SK-N-SH treated with all-trans-retinoic acid at 6 μM for 48 hours (cell line): ENCODE measurements at regions not wholly inside any gene's neighbourhood (a gene's known extent, or its start where the extent isn't known, plus 50 kb on each side); places are given as distances from the start of the nearest gene placed in this dataset.

Experiments used
- ATAC-seq: fragments of 200-7000 bp; cut with Tn5 transposase; 3 replicates; pipeline ENCODE4 v1.9.1; 2020; ENCODE audit warnings: mild to moderate bottlenecking, moderate library complexity
- ARNTL ChIP-seq: fragments of 450-650 bp; formaldehyde crosslinking; IDR thresholded peaks from 2 replicates; pipeline ENCODE4 v1.5.0; 2020; ENCODE audit warnings: low read depth, mild to moderate bottlenecking, moderate library complexity, borderline replicate concordance
- BACH2 ChIP-seq: fragments of 250-450 bp; sonication (Bioruptor Pico); IDR thresholded peaks from 2 replicates; pipeline ENCODE4 v1.9.0; 2021; ENCODE audit warnings: mild to moderate bottlenecking, borderline replicate concordance
- CREB5 ChIP-seq: fragments of 250-450 bp; sonication (Bioruptor Pico); IDR thresholded peaks from 2 replicates; pipeline ENCODE4 v1.5.1; 2020; ENCODE audit warnings: low read depth, mild to moderate bottlenecking, moderate library complexity
- CSDC2 ChIP-seq: fragments of 250-450 bp; sonication (Bioruptor Pico); IDR thresholded peaks from 2 replicates; pipeline ENCODE4 v1.5.0; 2020; ENCODE audit warnings: mild to moderate bottlenecking, moderate library complexity
- CSRNP3 ChIP-seq: fragments of 250-450 bp; sonication (Bioruptor Pico); IDR thresholded peaks from 2 replicates; pipeline ENCODE4 v1.5.1; 2021; ENCODE audit warnings: mild to moderate bottlenecking, moderate library complexity
- ESRRG ChIP-seq: fragments of 250-450 bp; sonication (Bioruptor Pico); IDR thresholded peaks from 2 replicates; pipeline ENCODE4 v1.6.1; 2021; ENCODE audit warnings: mild to moderate bottlenecking
- GLIS3 ChIP-seq: fragments of 250-450 bp; sonication (Bioruptor Pico); IDR thresholded peaks from 2 replicates; pipeline ENCODE4 v1.5.0; 2020; ENCODE audit warnings: mild to moderate bottlenecking, moderate library complexity
- ISL1 ChIP-seq: fragments of 250-450 bp; sonication (Bioruptor Pico); IDR thresholded peaks from 2 replicates; pipeline ENCODE4 v2.1.2; 2022; ENCODE audit warnings: mild to moderate bottlenecking, moderate library complexity
- OSR1 ChIP-seq: fragments of 250-450 bp; sonication (Bioruptor Pico); IDR thresholded peaks from 2 replicates; pipeline ENCODE4 v1.8.0; 2022; ENCODE audit warnings: moderate library complexity, mild to moderate bottlenecking, inconsistent platforms
- PATZ1 ChIP-seq: fragments of 250-450 bp; sonication (Bioruptor Pico); IDR thresholded peaks from 2 replicates; pipeline ENCODE4 v1.8.0; 2020; ENCODE audit warnings: mild to moderate bottlenecking, moderate library complexity, borderline replicate concordance
- POU6F1 ChIP-seq: fragments of 250-450 bp; sonication (Bioruptor Pico); IDR thresholded peaks from 2 replicates; pipeline ENCODE4 v1.8.0; 2021; ENCODE audit warnings: low read depth, mild to moderate bottlenecking, moderate library complexity, borderline replicate concordance
- PPARA ChIP-seq: fragments of 250-450 bp; sonication (Bioruptor Pico); IDR thresholded peaks from 2 replicates; pipeline ENCODE4 v1.5.0; 2020; ENCODE audit warnings: mild to moderate bottlenecking, borderline replicate concordance
- RARB ChIP-seq: fragments of 250-450 bp; sonication (Bioruptor Pico); IDR thresholded peaks from 2 replicates; pipeline ENCODE4 v1.8.0; 2021; ENCODE audit warnings: mild to moderate bottlenecking, moderate library complexity
- TSHZ2 ChIP-seq: fragments of 250-450 bp; sonication (Bioruptor Pico); IDR thresholded peaks from 2 replicates; pipeline ENCODE4 v1.5.0; 2020; ENCODE audit warnings: mild to moderate bottlenecking, moderate library complexity
- ZC3H10 ChIP-seq: fragments of 250-450 bp; sonication (Bioruptor Pico); IDR thresholded peaks from 2 replicates; pipeline ENCODE4 v1.5.1; 2021; ENCODE audit warnings: mild to moderate bottlenecking, moderate library complexity
- ZFP3 ChIP-seq: fragments of 250-450 bp; sonication (Bioruptor Pico); IDR thresholded peaks from 2 replicates; pipeline ENCODE4 v1.5.0; 2020; ENCODE audit warnings: mild to moderate bottlenecking, moderate library complexity
- ZFP30 ChIP-seq: fragments of 450-650 bp; formaldehyde crosslinking; IDR thresholded peaks from 2 replicates; pipeline ENCODE4 v1.5.0; 2022; ENCODE audit warnings: mild to moderate bottlenecking, moderate library complexity
- ZNF565 ChIP-seq: fragments of 450-650 bp; formaldehyde crosslinking; conservative IDR thresholded peaks from 2 replicates; pipeline ENCODE4 v1.5.0; 2020; ENCODE audit warnings: low read depth, mild to moderate bottlenecking, moderate library complexity
- ZNF70 ChIP-seq: fragments of 450-650 bp; formaldehyde crosslinking; IDR thresholded peaks from 2 replicates; pipeline ENCODE4 v1.5.0; 2020; ENCODE audit warnings: mild to moderate bottlenecking, moderate library complexity
- ZNF8 ChIP-seq: fragments of 450-650 bp; formaldehyde crosslinking; IDR thresholded peaks from 2 replicates; pipeline ENCODE4 v1.5.0; 2020; ENCODE audit warnings: mild to moderate bottlenecking, moderate library complexity

GRCh38 chr7:69435711-69436110 is 162.6 kb upstream of the AUTS2 start:
- no peak for ATAC-seq
- TF ChIP-seq ZNF565 (CRISPR knock-in tag) (no peak), TSHZ2 (CRISPR knock-in tag) (no peak), POU6F1 (no peak), BACH2 (CRISPR knock-in tag) (no peak), CSRNP3 (no peak), ZFP30 (CRISPR knock-in tag) (no peak), CSDC2 (CRISPR knock-in tag) (no peak), ZFP3 (CRISPR knock-in tag) (no peak), ZNF8 (CRISPR knock-in tag) (no peak), RARB (CRISPR knock-in tag) (no peak), ZC3H10 (CRISPR knock-in tag) (no peak), PPARA (CRISPR knock-in tag) (no peak)

- ATAC-seq = no peak
- TF ChIP-seq ZNF70 (CRISPR knock-in tag) (no peak), PPARA (CRISPR knock-in tag) (no peak), GLIS3 (CRISPR knock-in tag) (no peak), OSR1 (CRISPR knock-in tag) (no peak)
These were observed 161.3 kb upstream of the AUTS2 start for GRCh38 chr7:69436946-69437345.

GRCh38 chr7:69438584-69439412 is 159.5 kb upstream of the AUTS2 start:
- TF ChIP-seq CSDC2 (CRISPR knock-in tag) = no peak
- no peak for TF ChIP-seq RARB (CRISPR knock-in tag)
- TF ChIP-seq ESRRG (CRISPR knock-in tag) = no peak
- no peak for TF ChIP-seq PATZ1
- TF ChIP-seq CREB5 = no peak
- no peak for TF ChIP-seq PPARA (CRISPR knock-in tag)
- no peak for TF ChIP-seq ISL1 (CRISPR knock-in tag)
- no peak for TF ChIP-seq ZC3H10 (CRISPR knock-in tag)
- no peak for TF ChIP-seq ZFP3 (CRISPR knock-in tag)
- TF ChIP-seq ZNF565 (CRISPR knock-in tag) = no peak
- TF ChIP-seq ARNTL (CRISPR knock-in tag) = no peak
- TF ChIP-seq, all 23 proteins: peak for 0
- no peak for ATAC-seq
